NCI-H2227 (cell line): ENCODE measurements at regions not wholly inside any gene's neighbourhood (a gene's known extent, or its start where the extent isn't known, plus 50 kb on each side); places are given as distances from the start of the nearest gene placed in this dataset.
"Not testable (repeated sequence)": the region's sequence is repeated elsewhere in the genome, so short reads cannot be mapped to it uniquely, and the experiment has no call there.

Experiments used
- DNase-seq: peaks from one replicate; lab custom pipeline; 2025; ENCODE audit not compliant: unreplicated experiment; lab: John Stamatoyannopoulos, UW

- not testable (repeated sequence) for DNase-seq
These were observed 145.2 kb upstream of the C1QTNF3 start for GRCh38 chr5:34188001-34188822.

- not testable (repeated sequence) for DNase-seq
These were observed 146.2 kb upstream of the C1QTNF3 start for GRCh38 chr5:34189246-34189645.

- not testable (repeated sequence) for DNase-seq
These were observed 146.9 kb upstream of the C1QTNF3 start for GRCh38 chr5:34189752-34190411.

- not testable (repeated sequence) for DNase-seq
These were observed 147.5 kb upstream of the C1QTNF3 start for GRCh38 chr5:34190466-34190865.

- not testable (repeated sequence) for DNase-seq
These were observed 148.3 kb upstream of the C1QTNF3 start for GRCh38 chr5:34191279-34191744.

GRCh38 chr5:34192064-34192922 lies 149.3 kb upstream of the C1QTNF3 start:
- DNase-seq, result not testable (repeated sequence)

DNA sequence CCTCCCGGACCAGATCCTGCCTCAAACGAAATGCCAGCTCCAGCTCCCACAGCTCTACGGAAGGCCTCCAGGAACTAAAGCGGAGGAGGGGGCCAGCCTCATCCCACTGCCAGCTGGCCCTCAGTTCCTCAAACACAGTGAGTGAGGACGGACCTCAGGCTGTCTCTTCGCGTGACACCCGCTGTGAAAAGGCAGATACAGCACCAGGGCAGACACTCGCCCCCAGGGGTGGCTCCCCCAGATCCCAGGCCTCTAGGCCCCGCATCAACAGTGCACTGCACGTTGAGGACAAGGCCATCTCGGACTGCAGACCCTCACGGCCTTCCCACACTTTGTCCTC lies 149.9 kb upstream of the C1QTNF3 start:
- DNase-seq, result not testable (repeated sequence)

- not testable (repeated sequence) for DNase-seq
These were observed 150.3 kb upstream of the C1QTNF3 start for GRCh38 chr5:34193297-34193696.

DNA sequence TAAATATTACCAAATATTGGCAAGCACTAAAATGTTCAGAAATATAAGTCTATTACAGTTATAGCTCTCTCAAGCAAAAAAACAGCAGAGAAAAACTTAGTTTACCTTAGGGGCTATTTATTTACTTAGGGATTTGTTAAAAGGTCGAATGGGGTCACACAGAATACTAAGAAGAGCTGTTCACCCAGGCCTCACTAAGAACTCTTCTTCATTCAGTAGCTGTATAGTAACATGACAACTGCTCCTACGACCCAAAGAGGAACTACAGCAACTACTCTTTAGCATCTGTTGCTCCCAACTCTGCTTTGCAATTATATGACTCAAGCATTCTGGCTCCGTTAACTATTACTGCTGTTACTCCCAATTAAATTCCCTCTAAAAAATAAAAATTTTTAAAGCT lies 150.8 kb upstream of the C1QTNF3 start:
- not testable (repeated sequence) for DNase-seq

DNA sequence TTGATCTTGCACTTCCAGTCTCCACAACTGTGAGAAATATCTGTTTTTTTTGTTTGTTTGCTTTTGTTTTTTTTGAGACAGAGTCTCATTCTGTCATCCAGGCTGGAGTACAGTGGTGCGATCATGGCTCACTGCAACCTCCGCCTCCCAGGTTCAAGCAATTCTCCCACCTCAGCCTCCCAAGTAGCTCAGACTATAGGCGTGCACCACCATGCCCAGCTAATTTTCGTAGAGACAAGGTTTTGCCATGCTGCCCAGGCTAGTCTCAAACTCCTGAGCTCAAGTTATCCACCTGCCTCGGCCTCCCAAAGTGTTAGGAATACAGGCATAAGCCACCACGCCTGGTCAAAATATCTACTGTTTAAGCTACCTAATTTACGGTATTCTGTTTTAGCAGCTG lies 153.1 kb upstream of the C1QTNF3 start:
- not testable (repeated sequence) for DNase-seq

DNA sequence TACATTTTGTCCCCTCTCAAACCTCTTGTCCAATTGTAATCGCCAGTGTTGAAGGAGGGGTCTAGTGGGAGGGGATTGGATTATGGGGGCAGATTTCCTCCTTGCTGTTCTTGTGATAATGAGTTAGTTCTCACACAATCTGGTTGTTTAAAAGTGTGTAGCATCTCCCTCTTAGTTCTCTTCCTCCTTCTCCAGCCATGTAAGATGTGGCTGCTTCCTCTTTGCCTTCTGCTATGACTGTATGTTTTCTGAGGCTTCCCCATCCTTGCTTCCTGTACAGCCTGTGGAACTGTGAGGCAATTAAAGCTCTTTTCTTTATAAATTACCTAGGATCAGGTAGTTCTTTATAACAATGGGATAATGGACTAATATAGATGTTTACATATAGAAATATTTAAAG lies 162.3 kb upstream of the C1QTNF3 start:
- DNase-seq, result not testable (repeated sequence)

DNA sequence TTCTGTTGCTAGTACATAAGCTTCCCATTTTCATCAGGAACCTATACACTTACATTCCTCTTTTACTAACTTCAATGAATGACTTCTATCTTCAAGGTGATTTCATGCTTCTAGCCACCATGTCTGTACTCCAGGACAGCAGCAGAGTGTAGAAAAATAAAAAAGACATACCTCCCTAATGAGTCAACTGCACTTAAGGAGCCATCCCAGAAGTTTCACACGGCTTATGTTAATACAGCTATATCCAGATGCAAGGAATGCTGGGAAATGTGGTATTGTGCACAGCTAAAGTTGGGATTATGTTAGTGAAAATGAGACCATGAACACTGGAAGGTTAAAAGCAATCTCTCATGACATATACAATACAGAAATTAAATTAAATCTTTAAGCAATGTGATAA lies 174.4 kb upstream of the C1QTNF3 start:
- not testable (repeated sequence) for DNase-seq

- not testable (repeated sequence) for DNase-seq
These were observed 178.5 kb upstream of the C1QTNF3 start for GRCh38 chr5:34221329-34222073.

GRCh38 chr5:34223158-34223557 lies 180.1 kb upstream of the C1QTNF3 start:
- not testable (repeated sequence) for DNase-seq

DNA sequence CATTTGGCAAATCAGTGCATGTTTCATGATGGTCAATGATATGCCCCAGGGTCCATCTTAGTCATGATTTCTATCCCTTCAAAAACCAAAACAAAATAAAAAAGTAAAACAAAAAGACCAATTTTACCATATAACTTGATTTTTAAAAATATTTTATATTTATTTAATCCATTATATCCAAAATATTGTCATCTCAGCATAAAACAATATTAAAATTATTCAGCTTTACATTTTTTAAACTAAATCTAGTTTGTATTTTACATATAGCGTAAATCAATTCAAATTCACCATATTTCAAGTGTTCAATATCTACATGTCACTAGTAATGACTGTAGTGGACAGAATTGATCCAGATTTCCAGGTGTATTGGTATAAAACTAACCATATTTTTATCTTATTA lies 187.4 kb upstream of the C1QTNF3 start:
- not testable (repeated sequence) for DNase-seq

DNA sequence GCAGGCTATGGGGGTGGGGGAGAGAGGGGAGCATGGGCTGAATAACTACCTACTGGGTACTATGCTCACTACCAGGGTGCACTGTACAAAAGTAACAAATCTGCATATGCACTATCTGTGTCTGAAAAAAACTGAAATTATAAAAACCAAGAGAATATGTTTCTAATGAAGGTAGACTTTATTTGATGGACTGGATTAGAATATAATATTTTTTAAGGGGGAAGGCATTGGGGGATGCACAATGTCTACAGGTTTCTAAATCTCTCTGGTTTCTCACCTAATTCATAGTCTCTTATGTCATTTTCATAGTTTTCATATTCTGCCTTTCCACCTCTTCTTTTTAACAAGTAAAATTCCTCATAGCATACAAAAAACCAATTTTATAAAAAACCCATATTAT lies 200.8 kb upstream of the C1QTNF3 start:
- not testable (repeated sequence) for DNase-seq

- not testable (repeated sequence) for DNase-seq
These were observed 201.4 kb upstream of the C1QTNF3 start for GRCh38 chr5:34244281-34245031.

- DNase-seq, result not testable (repeated sequence)
These were observed 202.0 kb upstream of the C1QTNF3 start for GRCh38 chr5:34245032-34245394.

DNA sequence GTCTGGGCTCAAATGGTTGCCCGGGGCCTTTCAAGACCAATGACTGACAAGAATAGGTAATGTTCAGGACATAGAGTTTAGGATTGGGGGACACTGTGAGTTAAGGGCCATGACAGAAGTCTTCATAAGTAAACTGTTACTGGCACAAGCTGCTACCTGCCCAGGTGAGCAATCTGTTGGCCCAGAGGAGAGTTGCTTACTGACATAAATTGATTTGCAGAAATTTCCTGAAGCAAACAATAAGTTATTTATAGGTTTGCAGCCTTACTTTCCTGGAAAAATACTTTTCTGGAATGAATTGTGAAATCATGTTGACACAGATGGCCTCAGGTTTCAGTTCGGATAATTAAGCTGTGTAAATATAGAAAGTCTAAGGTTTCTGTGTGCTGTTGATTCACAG lies 202.8 kb upstream of the C1QTNF3 start:
- DNase-seq, result not testable (repeated sequence)

- DNase-seq, result not testable (repeated sequence)
These were observed 215.6 kb upstream of the C1QTNF3 start for GRCh38 chr5:34258598-34258997.
